Lower leg skin (tissue), 3 donors: ENCODE measurements at regions not wholly inside any gene's neighbourhood (a gene's known extent, or its start where the extent isn't known, plus 50 kb on each side); places are given as distances from the start of the nearest gene placed in this dataset.

Source experiments
- CTCF ChIP-seq, 3 donors: fragments of 450-650 bp; IDR thresholded peaks; one replicate each; pipeline ENCODE4 v1.5.1; 2016; ENCODE audit warnings: antibody characterized with exemption in 3 of 3, mild to moderate bottlenecking in 3 of 3, moderate library complexity in 2 of 3
- POLR2A ChIP-seq, 2 donors: fragments of 450-650 bp; IDR thresholded peaks; one replicate each; pipeline ENCODE4 v1.6.1; 2016 to 2017; ENCODE audit warnings: antibody characterized with exemption in 2 of 2, mild to moderate bottlenecking in 1 of 2, moderate library complexity in 1 of 2

GRCh38 chr11:97367406-97368083, 977.7 kb downstream of the JRKL start:
- TF ChIP-seq CTCF (IDR thresholded peaks at IDR 0.05) (no peak), POLR2A (IDR thresholded peaks at IDR 0.05) (no peak)
